Tibial artery (tissue), 4 donors: ENCODE measurements at regions not wholly inside any gene's neighbourhood (a gene's known extent, or its start where the extent isn't known, plus 50 kb on each side); places are given as distances from the start of the nearest gene placed in this dataset.

ENCODE experiments used
- DNase-seq, 2 donors: peaks; one replicate each; pipeline ENCODE4 v3.0.0-alpha.2; 2019
- H3K27ac ChIP-seq, 2 donors: fragments of 200-600 bp; sonication (generic) in 1 of 2; 1 replicate in 1 of 2; 2 replicates in 1 of 2; pipeline ENCODE4 v1.5.1; 2018 to 2019; ENCODE audit warnings: mild to moderate bottlenecking in 1 of 2
- H3K27me3 ChIP-seq, 2 donors: fragments of 200-600 bp; sonication (generic) in 1 of 2; one replicate each; pipeline versions ENCODE4 v1.5.1 to v1.6.0; 2016 to 2019
- H3K36me3 ChIP-seq, 3 donors: fragments of 200-600 bp; sonication (generic) in 2 of 3; one replicate each; pipeline ENCODE4 v1.5.1; 2016 to 2019; ENCODE audit warnings: mild to moderate bottlenecking in 2 of 3
- H3K4me1 ChIP-seq, 4 donors: fragments of 200-600 bp; sonication (generic) in 2 of 4; 1 replicate in 3 of 4; 2 replicates in 1 of 4; pipeline ENCODE4 v1.5.1; 2016 to 2019
- H3K4me3 ChIP-seq, 2 donors: fragments of 200-600 bp; sonication (generic) in 1 of 2; 1 replicate in 1 of 2; 2 replicates in 1 of 2; pipeline ENCODE4 v1.5.1; 2018 to 2019; ENCODE audit warnings: mild to moderate bottlenecking in 2 of 2
- H3K9me3 ChIP-seq, 3 donors: fragments of 200-600 bp; sonication (generic) in 1 of 3; one replicate each; pipeline ENCODE4 v1.5.1; 2016 to 2019
- intact Hi-C: fragments of 100-400 bp; cut with DNase I; formaldehyde crosslinking; loops from one replicate; pipeline ENCODE4 v1.15.0; 2023; ENCODE audit warnings: low total_unique reads
- TF ChIP-seq, protein P1 (sequence below), 2 experiments: fragments of 200-600 bp in 1 of 2; fragments of 450-650 bp in 1 of 2; IDR thresholded peaks; one replicate each; pipeline ENCODE4 v1.5.1; 2017 to 2019; ENCODE audit warnings: antibody characterized with exemption in 2 of 2, mild to moderate bottlenecking in 1 of 2, moderate library complexity in 1 of 2

- no peaks in the 10 kb centered on the region for H3K36me3 ChIP-seq
- H3K4me3 ChIP-seq = no peak overlapping the region
- H3K4me1 ChIP-seq = no peaks in the 10 kb centered on the region
- no peaks in the 10 kb centered on the region for H3K27me3 ChIP-seq
- peaks cover 0 to 10% (median 7%) of the 10 kb centered on the region in 3 donors for H3K9me3 ChIP-seq
- no peak for DNase-seq
- intact Hi-C loops = no loop called here
- no peak overlapping the region for H3K27ac ChIP-seq
- TF ChIP-seq, protein P1, sequence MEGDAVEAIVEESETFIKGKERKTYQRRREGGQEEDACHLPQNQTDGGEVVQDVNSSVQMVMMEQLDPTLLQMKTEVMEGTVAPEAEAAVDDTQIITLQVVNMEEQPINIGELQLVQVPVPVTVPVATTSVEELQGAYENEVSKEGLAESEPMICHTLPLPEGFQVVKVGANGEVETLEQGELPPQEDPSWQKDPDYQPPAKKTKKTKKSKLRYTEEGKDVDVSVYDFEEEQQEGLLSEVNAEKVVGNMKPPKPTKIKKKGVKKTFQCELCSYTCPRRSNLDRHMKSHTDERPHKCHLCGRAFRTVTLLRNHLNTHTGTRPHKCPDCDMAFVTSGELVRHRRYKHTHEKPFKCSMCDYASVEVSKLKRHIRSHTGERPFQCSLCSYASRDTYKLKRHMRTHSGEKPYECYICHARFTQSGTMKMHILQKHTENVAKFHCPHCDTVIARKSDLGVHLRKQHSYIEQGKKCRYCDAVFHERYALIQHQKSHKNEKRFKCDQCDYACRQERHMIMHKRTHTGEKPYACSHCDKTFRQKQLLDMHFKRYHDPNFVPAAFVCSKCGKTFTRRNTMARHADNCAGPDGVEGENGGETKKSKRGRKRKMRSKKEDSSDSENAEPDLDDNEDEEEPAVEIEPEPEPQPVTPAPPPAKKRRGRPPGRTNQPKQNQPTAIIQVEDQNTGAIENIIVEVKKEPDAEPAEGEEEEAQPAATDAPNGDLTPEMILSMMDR (IDR thresholded peaks at IDR 0.05) = no peak
These were observed 268.6 kb upstream of the SLIT2 start for GRCh38 chr4:19983072-19983471.

DNA sequence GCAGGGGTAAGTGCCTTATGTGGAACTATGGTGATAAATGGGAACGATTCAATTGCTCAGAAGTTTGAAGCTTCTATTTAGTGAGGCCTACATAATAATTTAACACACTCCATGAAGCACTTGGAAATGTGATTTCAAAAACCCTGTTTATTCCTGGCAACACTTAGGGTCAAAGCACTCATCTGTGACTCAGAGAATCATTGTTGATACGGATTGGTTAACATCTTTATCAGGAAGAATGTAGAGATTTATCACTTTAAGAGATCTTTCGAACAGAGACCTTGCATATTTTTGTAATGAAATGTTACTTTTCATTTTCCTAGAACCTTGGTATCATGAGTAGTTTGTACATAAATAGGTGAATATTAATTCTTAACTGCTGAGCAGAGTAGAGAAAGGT, 269.1 kb upstream of the SLIT2 start:
- TF ChIP-seq, protein P1 (IDR thresholded peaks at IDR 0.05) = no peak
- Histone ChIP-seq H3K27ac (no peak overlapping the region), H3K4me1 (no peaks in the 10 kb centered on the region), H3K27me3 (no peaks in the 10 kb centered on the region), H3K9me3 (peaks cover 0 to 15% (median 11%) of the 10 kb centered on the region in 3 donors), H3K36me3 (no peaks in the 10 kb centered on the region), H3K4me3 (no peak overlapping the region)
- no peak for DNase-seq
- intact Hi-C loops = no loop called here

DNA sequence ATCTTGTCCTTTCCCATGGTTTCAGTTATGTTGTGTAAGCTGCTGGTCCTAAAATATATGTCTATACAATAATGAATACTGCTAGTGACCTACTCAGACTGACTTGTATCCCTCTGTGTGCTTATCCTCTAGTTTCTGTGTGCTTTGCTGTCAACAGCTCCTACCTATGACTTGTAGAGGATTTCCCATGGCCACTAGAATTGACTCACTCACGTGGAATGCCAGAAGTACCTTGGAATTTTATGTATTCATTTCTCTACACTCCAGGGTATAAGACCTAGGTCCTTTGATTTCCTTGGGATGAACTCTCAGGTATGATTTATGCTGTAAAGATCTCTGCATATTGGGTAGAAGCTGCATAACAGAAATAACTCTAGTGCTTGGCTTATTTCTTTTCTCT, 279.9 kb upstream of the SLIT2 start:
- intact Hi-C loops = no loop called here
- no peaks in the 10 kb centered on the region for H3K27me3 ChIP-seq
- H3K9me3 ChIP-seq = no peaks in the 10 kb centered on the region
- no peaks in the 10 kb centered on the region for H3K4me1 ChIP-seq
- no peak overlapping the region for H3K27ac ChIP-seq
- no peak for DNase-seq
- no peak overlapping the region for H3K4me3 ChIP-seq
- TF ChIP-seq, protein P1 (IDR thresholded peaks at IDR 0.05) = no peak
- no peaks in the 10 kb centered on the region for H3K36me3 ChIP-seq

DNA sequence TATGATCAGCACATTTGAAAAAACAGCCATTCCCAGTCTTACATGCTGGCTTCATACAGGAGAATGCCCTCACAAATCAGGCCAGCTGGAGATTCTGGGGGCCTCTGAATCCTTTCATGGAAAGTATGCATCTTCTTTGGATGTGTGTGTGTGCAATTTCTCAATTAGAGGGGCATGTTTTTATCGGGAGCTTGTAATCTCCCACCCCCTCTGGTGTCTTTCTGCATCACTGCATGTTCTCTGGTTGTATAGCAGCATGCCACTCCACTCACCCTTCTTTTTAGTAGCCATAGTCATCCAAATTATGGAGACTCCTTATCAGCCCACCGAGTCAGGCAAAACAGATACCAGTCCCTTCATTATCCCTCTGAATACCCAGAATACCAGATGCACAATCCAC, 282.2 kb upstream of the SLIT2 start:
- DNase-seq = no peak
- H3K27me3 ChIP-seq = no peaks in the 10 kb centered on the region
- H3K36me3 ChIP-seq = no peaks in the 10 kb centered on the region
- no peaks in the 10 kb centered on the region for H3K9me3 ChIP-seq
- intact Hi-C loops = no loop called here
- no peak overlapping the region for H3K27ac ChIP-seq
- H3K4me1 ChIP-seq = no peaks in the 10 kb centered on the region
- TF ChIP-seq, protein P1 (IDR thresholded peaks at IDR 0.05) = no peak
- H3K4me3 ChIP-seq = no peak overlapping the region

DNA sequence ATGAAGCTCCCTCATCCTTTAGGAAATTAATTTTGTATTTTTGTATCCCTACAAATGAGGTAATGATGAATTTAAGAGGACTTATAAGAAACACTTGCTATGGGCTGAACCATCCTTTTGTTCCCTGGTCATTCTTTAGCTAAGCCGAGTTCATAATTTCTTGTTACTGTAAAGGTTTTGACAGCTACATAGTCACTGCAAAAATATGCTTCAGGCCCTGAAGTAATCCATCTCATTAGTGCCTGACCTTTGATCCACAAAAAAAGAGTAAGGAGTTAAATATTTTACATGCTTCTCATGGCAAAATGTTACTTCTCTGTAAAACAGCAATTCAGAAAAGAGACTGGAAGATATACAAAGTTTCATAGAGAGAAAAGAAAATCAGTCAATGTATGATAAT, 290.6 kb upstream of the SLIT2 start:
- no peak for DNase-seq
- no peaks in the 10 kb centered on the region for H3K9me3 ChIP-seq
- no peaks in the 10 kb centered on the region for H3K4me1 ChIP-seq
- intact Hi-C loops = no loop called here
- TF ChIP-seq, protein P1 (IDR thresholded peaks at IDR 0.05) = no peak
- H3K36me3 ChIP-seq = no peaks in the 10 kb centered on the region
- H3K27me3 ChIP-seq = no peaks in the 10 kb centered on the region
- H3K27ac ChIP-seq = no peak overlapping the region
- H3K4me3 ChIP-seq = no peak overlapping the region

DNA sequence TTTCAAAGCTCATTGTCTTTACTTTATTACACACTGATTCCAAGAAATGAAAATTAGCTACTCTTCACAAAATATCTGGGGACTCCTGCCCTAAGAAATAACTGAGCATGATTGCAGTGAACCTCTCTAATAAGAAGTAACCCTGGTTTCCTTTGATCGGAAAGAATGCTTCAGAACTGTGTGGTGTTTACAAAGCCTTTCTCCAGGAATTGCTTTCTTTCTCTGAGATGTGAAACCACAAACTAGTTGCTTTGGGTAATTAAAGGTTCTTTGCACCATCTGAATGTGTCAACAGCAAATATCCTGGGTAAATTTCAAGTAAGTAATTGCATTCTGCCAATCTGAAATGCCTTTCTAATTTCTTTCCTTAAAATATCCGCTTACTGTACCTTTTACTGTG, 292.9 kb upstream of the SLIT2 start:
- no peak overlapping the region for H3K27ac ChIP-seq
- no peaks in the 10 kb centered on the region for H3K4me1 ChIP-seq
- intact Hi-C loops = no loop called here
- H3K36me3 ChIP-seq = no peaks in the 10 kb centered on the region
- no peaks in the 10 kb centered on the region for H3K27me3 ChIP-seq
- DNase-seq = no peak
- no peaks in the 10 kb centered on the region for H3K9me3 ChIP-seq
- H3K4me3 ChIP-seq = no peak overlapping the region
- TF ChIP-seq, protein P1 (IDR thresholded peaks at IDR 0.05) = no peak
